HEK293 (cell line): ENCODE measurements at regions not wholly inside any gene's neighbourhood (a gene's known extent, or its start where the extent isn't known, plus 50 kb on each side); places are given as distances from the start of the nearest gene placed in this dataset.

ENCODE experiments used
- CTCF ChIP-seq: fragments of 450-650 bp; formaldehyde crosslinking; IDR thresholded peaks from 2 replicates; pipeline ENCODE4 v1.5.1; 2016; ENCODE audit warnings: missing biosample characterization, missing genetic modification characterization
- GLIS2 ChIP-seq: fragments of 450-650 bp; formaldehyde crosslinking; IDR thresholded peaks from 2 replicates; pipeline ENCODE4 v1.5.1; 2016; ENCODE audit warnings: missing biosample characterization, missing genetic modification characterization
- KLF10 ChIP-seq: fragments of 450-650 bp; IDR thresholded peaks from 2 replicates; pipeline ENCODE4 v1.5.1; 2018; ENCODE audit warnings: missing biosample characterization, mild to moderate bottlenecking, missing genetic modification characterization
- PRDM4 ChIP-seq: fragments of 450-650 bp; formaldehyde crosslinking; IDR thresholded peaks from 2 replicates; pipeline ENCODE4 v1.5.1; 2017; ENCODE audit warnings: missing biosample characterization, missing genetic modification characterization
- ZBTB21 ChIP-seq: fragments of 450-650 bp; formaldehyde crosslinking; IDR thresholded peaks from 2 replicates; pipeline ENCODE4 v1.5.1; 2017; ENCODE audit warnings: missing biosample characterization, missing genetic modification characterization
- ZBTB7A ChIP-seq: fragments of 450-650 bp; formaldehyde crosslinking; IDR thresholded peaks from 2 replicates; pipeline ENCODE4 v1.5.1; 2016; ENCODE audit warnings: low read depth, missing biosample characterization, missing genetic modification characterization
- ZEB2 ChIP-seq: fragments of 450-650 bp; formaldehyde crosslinking; IDR thresholded peaks from 2 replicates; pipeline ENCODE4 v1.5.1; 2016; ENCODE audit warnings: missing biosample characterization, missing genetic modification characterization
- ZNF18 ChIP-seq: fragments of 450-650 bp; formaldehyde crosslinking; IDR thresholded peaks from 2 replicates; pipeline ENCODE4 v1.5.1; 2016; ENCODE audit warnings: missing biosample characterization, missing genetic modification characterization
- ZNF274 ChIP-seq, 2 experiments: fragments of 200-500 bp in 1 of 2; fragments of 450-650 bp in 1 of 2; sonication (Bioruptor generic) in 1 of 2; formaldehyde crosslinking in 1 of 2; IDR thresholded peaks; 2 replicates each; pipeline versions ENCODE4 v1.5.1 to v1.6.1; 2014 to 2016; ENCODE audit warnings: borderline replicate concordance in 1 of 2, inconsistent platforms in 1 of 2, low read length in 1 of 2, missing biosample characterization in 1 of 2, missing genetic modification characterization in 1 of 2
- ZNF600 ChIP-seq: fragments of 450-650 bp; formaldehyde crosslinking; IDR thresholded peaks from 2 replicates; pipeline ENCODE4 v1.5.1; 2016; ENCODE audit warnings: missing biosample characterization, missing genetic modification characterization
- ZNF670 ChIP-seq: fragments of 450-650 bp; formaldehyde crosslinking; IDR thresholded peaks from 2 replicates; pipeline ENCODE4 v1.5.1; 2016; ENCODE audit warnings: missing biosample characterization, missing genetic modification characterization, low read depth
- ZNF701 ChIP-seq: fragments of 450-650 bp; formaldehyde crosslinking; IDR thresholded peaks from 2 replicates; pipeline ENCODE4 v1.5.1; 2016; ENCODE audit warnings: missing biosample characterization, missing genetic modification characterization
- ZNF777 ChIP-seq: fragments of 450-650 bp; formaldehyde crosslinking; IDR thresholded peaks from 2 replicates; pipeline ENCODE4 v1.5.1; 2017; ENCODE audit warnings: missing biosample characterization, missing genetic modification characterization, borderline replicate concordance
- ZNF830 ChIP-seq: fragments of 450-650 bp; IDR thresholded peaks from 2 replicates; pipeline ENCODE4 v1.5.0; 2018; ENCODE audit warnings: missing biosample characterization, missing genetic modification characterization, low read depth, mild to moderate bottlenecking, moderate library complexity

GRCh38 chr12:19015285-19015684 lies 114.2 kb upstream of the PLEKHA5 start:
- TF ChIP-seq CTCF (tag by site-specific recombination) (no peak), ZNF274 (IDR thresholded peaks at IDR 0.05; ENCODE audit: low read length) (no peak), ZNF274 (tag by site-specific recombination; IDR thresholded peaks at IDR 0.05; ENCODE audit: borderline replicate concordance) (no peak), ZNF701 (tag by site-specific recombination) (no peak), ZNF18 (no peak), ZNF830 (tag by site-specific recombination) (no peak), ZBTB7A (tag by site-specific recombination) (no peak), KLF10 (tag by site-specific recombination) (no peak), ZNF600 (tag by site-specific recombination) (no peak), ZNF670 (no peak), ZNF777 (tag by site-specific recombination) (no peak), PRDM4 (tag by site-specific recombination) (no peak), GLIS2 (tag by site-specific recombination) (no peak), ZBTB21 (no peak), ZEB2 (tag by site-specific recombination) (no peak)
